Parathyroid adenoma (tissue), 2 donors: ENCODE measurements at regions not wholly inside any gene's neighbourhood (a gene's known extent, or its start where the extent isn't known, plus 50 kb on each side); places are given as distances from the start of the nearest gene placed in this dataset.

Experiments
- H2AFZ ChIP-seq: fragments of 300-600 bp; sonication (generic); one replicate; pipeline ENCODE4 v1.7.0; 2017; ENCODE audit warnings: antibody characterized with exemption, mild to moderate bottlenecking
- H3K27ac ChIP-seq: fragments of 300-600 bp; sonication (generic); one replicate; pipeline ENCODE4 v1.7.0; 2017
- H3K27me3 ChIP-seq: fragments of 300-600 bp; sonication (generic); one replicate; pipeline ENCODE4 v1.7.0; 2017; ENCODE audit warnings: low read length; ENCODE audit not compliant: control insufficient read depth, insufficient read depth
- H3K36me3 ChIP-seq: fragments of 300-600 bp; sonication (generic); one replicate; pipeline ENCODE4 v1.7.0; 2017; ENCODE audit warnings: low read length; ENCODE audit not compliant: control insufficient read depth, insufficient read depth
- H3K4me1 ChIP-seq: fragments of 300-600 bp; sonication (generic); one replicate; pipeline ENCODE4 v1.7.0; 2017; ENCODE audit warnings: control low read depth
- H3K4me2 ChIP-seq: fragments of 300-600 bp; sonication (generic); one replicate; pipeline ENCODE4 v1.7.0; 2017; ENCODE audit warnings: low read length
- H3K4me3 ChIP-seq: fragments of 300-600 bp; sonication (generic); one replicate; pipeline ENCODE4 v1.7.0; 2017; ENCODE audit warnings: low read depth, low read length
- H3K79me2 ChIP-seq: fragments of 300-600 bp; sonication (generic); one replicate; pipeline ENCODE4 v1.7.0; 2017; ENCODE audit warnings: control low read depth
- H3K9ac ChIP-seq: fragments of 300-600 bp; sonication (generic); one replicate; pipeline ENCODE4 v1.7.0; 2017; ENCODE audit warnings: mild to moderate bottlenecking
- H3K9me3 ChIP-seq: fragments of 300-600 bp; sonication (generic); one replicate; pipeline ENCODE4 v1.7.0; 2017; ENCODE audit warnings: low read length; ENCODE audit not compliant: control insufficient read depth
- TF ChIP-seq, protein P1 (sequence below): fragments of 300-600 bp; sonication (generic); IDR thresholded peaks from one replicate; pipeline ENCODE4 v1.7.0; 2017; ENCODE audit warnings: antibody characterized with exemption, mild to moderate bottlenecking
- donor health status: primary hyperparathyroidism.

DNA sequence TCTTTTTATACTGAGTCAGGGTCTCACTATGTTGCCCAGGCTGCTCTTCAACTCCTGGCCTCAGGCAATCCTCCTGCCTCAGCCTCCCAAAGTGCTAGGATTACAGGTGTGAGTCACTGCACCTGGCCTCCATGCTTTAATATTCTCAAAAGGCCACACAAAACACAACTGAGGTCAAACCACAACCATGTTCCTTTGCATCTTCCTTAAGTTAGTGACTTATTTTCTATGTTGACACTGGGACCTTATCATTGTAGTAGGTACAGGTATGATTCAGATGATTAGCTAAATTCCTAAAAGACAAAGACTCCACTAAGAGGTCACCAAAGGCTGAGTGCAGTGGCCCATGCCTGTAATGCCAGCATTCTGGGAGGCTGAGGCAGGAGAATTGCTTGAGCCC, 131.9 kb upstream of the ATP1B1 start:
- Histone ChIP-seq H3K9me3 (no peaks in the 10 kb centered on the region), H3K36me3 (no peaks in the 10 kb centered on the region), H3K27ac (no peak overlapping the region), H3K27me3 (no peaks in the 10 kb centered on the region), H3K4me1 (no peaks in the 10 kb centered on the region), H3K9ac (no peak overlapping the region), H3K79me2 (no peaks in the 10 kb centered on the region), H3K4me2 (no peak overlapping the region), H2AFZ (no peak overlapping the region), H3K4me3 (no peak overlapping the region)
- TF ChIP-seq, protein P1, sequence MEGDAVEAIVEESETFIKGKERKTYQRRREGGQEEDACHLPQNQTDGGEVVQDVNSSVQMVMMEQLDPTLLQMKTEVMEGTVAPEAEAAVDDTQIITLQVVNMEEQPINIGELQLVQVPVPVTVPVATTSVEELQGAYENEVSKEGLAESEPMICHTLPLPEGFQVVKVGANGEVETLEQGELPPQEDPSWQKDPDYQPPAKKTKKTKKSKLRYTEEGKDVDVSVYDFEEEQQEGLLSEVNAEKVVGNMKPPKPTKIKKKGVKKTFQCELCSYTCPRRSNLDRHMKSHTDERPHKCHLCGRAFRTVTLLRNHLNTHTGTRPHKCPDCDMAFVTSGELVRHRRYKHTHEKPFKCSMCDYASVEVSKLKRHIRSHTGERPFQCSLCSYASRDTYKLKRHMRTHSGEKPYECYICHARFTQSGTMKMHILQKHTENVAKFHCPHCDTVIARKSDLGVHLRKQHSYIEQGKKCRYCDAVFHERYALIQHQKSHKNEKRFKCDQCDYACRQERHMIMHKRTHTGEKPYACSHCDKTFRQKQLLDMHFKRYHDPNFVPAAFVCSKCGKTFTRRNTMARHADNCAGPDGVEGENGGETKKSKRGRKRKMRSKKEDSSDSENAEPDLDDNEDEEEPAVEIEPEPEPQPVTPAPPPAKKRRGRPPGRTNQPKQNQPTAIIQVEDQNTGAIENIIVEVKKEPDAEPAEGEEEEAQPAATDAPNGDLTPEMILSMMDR = no peak

DNA sequence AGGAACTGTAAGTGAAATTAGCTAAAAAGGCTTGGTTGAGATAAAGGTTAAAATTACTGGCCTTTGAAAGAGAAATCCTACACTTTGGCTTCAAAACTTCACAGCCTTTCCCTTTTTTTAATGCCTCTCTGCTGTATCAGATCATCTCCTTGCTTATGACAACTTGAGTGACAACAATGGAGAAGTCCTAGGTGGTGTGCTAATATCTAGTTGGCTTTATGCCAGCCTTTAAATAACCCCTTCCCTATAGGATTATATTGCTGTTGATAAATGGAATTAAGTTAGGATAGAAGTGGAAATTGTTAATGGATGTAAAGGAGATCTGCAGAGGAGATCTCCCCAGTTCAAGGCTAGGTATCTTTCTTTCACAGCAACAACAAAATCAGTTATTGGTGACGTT, 130.2 kb upstream of the ATP1B1 start:
- Histone ChIP-seq H3K4me1 (no peaks in the 10 kb centered on the region), H3K27me3 (no peaks in the 10 kb centered on the region), H3K36me3 (no peaks in the 10 kb centered on the region), H2AFZ (no peak overlapping the region), H3K4me3 (no peak overlapping the region), H3K27ac (no peak overlapping the region), H3K4me2 (peak overlapping the region; percentile 24), H3K9ac (no peak overlapping the region), H3K79me2 (no peaks in the 10 kb centered on the region), H3K9me3 (no peaks in the 10 kb centered on the region)
- TF ChIP-seq, protein P1 = no peak

DNA sequence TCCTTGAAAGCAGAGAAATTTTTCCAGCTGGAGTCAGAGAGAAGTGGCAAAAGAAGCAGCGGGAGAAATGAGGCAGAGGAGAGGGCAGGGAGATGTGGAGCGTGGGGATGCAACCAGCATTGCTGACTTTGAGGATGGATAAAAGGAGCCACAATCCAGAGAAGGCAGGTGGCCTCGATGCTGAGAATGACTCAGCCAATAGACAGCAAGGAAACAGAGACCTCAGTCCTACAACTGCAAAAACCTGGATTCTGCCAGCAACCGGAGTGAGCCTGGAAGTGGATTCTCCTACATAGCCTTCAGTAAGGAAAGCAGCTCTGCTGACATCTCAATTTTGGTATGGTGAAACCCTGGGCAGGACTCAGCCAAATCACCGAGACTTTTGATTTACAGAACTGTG, 128.9 kb upstream of the ATP1B1 start:
- Histone ChIP-seq H3K79me2 (no peaks in the 10 kb centered on the region), H3K9ac (no peak overlapping the region), H3K36me3 (no peaks in the 10 kb centered on the region), H3K27me3 (no peaks in the 10 kb centered on the region), H3K4me1 (no peaks in the 10 kb centered on the region), H3K27ac (no peak overlapping the region), H3K4me2 (no peak overlapping the region), H2AFZ (no peak overlapping the region), H3K9me3 (no peaks in the 10 kb centered on the region), H3K4me3 (no peak overlapping the region)
- TF ChIP-seq, protein P1 = no peak

DNA sequence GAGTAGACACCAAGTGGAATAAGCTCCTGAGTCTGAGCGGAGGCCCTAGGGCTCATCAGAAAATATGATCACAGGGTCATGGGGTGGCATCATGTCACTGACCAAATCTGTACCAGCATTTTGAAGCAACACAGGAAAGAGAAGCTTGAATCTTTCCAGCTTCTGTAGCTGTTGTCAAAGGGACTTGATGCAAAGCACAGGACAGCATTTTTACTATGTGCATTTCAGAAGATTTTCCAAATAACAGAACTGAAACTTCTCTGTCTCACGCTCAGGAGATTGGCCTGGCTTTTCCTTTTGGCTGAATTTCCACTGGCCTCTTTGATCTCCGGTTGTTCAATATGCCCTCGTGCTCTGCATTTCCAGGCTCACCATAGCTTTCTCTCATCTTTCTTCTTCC, 127.2 kb upstream of the ATP1B1 start:
- Histone ChIP-seq H3K4me1 (no peaks in the 10 kb centered on the region), H3K36me3 (no peaks in the 10 kb centered on the region), H3K79me2 (no peaks in the 10 kb centered on the region), H3K9ac (no peak overlapping the region), H3K27ac (no peak overlapping the region), H3K9me3 (no peaks in the 10 kb centered on the region), H3K27me3 (no peaks in the 10 kb centered on the region), H3K4me3 (no peak overlapping the region), H3K4me2 (no peak overlapping the region), H2AFZ (no peak overlapping the region)
- TF ChIP-seq, protein P1 = no peak

DNA sequence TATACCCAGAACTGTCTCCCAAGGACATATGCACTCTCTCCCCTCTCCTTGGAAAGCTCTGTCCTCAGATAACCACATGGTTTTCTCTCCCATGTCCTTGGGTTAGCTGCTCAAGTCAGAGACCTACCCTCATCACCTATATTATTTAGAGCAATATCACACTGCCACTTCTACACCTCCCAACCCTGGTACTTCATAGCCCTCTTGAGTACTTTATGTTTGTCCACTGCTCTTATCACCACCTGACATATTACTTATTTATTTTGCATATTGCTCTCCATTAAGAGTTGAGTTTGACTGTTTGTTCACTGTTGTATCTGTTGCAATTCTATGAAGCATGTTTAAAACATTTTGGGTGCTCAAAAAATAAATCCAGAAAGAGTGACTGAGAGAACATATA, 126.3 kb upstream of the ATP1B1 start:
- Histone ChIP-seq H2AFZ (no peak overlapping the region), H3K27me3 (no peaks in the 10 kb centered on the region), H3K9me3 (no peaks in the 10 kb centered on the region), H3K36me3 (no peaks in the 10 kb centered on the region), H3K79me2 (no peaks in the 10 kb centered on the region), H3K27ac (no peak overlapping the region), H3K4me1 (no peaks in the 10 kb centered on the region), H3K4me2 (no peak overlapping the region), H3K9ac (no peak overlapping the region), H3K4me3 (no peak overlapping the region)
- TF ChIP-seq, protein P1 = no peak
